Upper lobe of left lung (tissue), 6 donors: ENCODE measurements at regions not wholly inside any gene's neighbourhood (a gene's known extent, or its start where the extent isn't known, plus 50 kb on each side); places are given as distances from the start of the nearest gene placed in this dataset.

Experiments used
- ATAC-seq, 2 donors: fragments of 200-7000 bp; cut with Tn5 transposase; one replicate each; pipeline ENCODE4 v1.9.1; 2022; ENCODE audit warnings: mild to moderate bottlenecking in 2 of 2, moderate library complexity in 2 of 2; ENCODE audit not compliant: low FRiP score in 2 of 2
- DNase-seq, 2 donors: peaks; one replicate each; pipeline ENCODE4 v3.0.0-alpha.2; 2019 to 2020
- H3K27ac ChIP-seq, 4 donors: fragments of 200-600 bp; sonication (generic); one replicate each; pipeline ENCODE4 v1.5.1; 2016 to 2019
- H3K27me3 ChIP-seq, 4 donors: fragments of 200-600 bp; sonication (generic); one replicate each; pipeline ENCODE4 v1.5.1; 2017 to 2019
- H3K36me3 ChIP-seq, 4 donors: fragments of 200-600 bp; sonication (generic); one replicate each; pipeline ENCODE4 v1.5.1; 2016 to 2019
- H3K4me1 ChIP-seq, 4 donors: fragments of 200-600 bp; sonication (generic); one replicate each; pipeline ENCODE4 v1.5.1; 2018 to 2019
- H3K4me3 ChIP-seq, 4 donors: fragments of 200-600 bp; sonication (generic); one replicate each; pipeline ENCODE4 v1.5.1; 2017 to 2019; ENCODE audit warnings: mild to moderate bottlenecking in 2 of 4, moderate library complexity in 1 of 4
- H3K9me3 ChIP-seq, 4 donors: fragments of 200-600 bp; sonication (generic); one replicate each; pipeline ENCODE4 v1.5.1; 2018 to 2019
- EP300 ChIP-seq, 4 donors: sonication (generic); formaldehyde crosslinking; IDR thresholded peaks; one replicate each; pipeline ENCODE4 v1.5.1; 2017; ENCODE audit warnings: antibody characterized with exemption in 4 of 4, control low read depth in 2 of 4
- POLR2A ChIP-seq, 4 donors: fragments of 450-650 bp; IDR thresholded peaks; one replicate each; pipeline ENCODE4 v1.5.1; 2016 to 2017; ENCODE audit warnings: antibody characterized with exemption in 4 of 4, mild to moderate bottlenecking in 2 of 4
- POLR2AphosphoS5 ChIP-seq, 2 donors: sonication (generic); formaldehyde crosslinking; IDR thresholded peaks; one replicate each; pipeline ENCODE4 v1.5.1; 2017; ENCODE audit warnings: antibody characterized with exemption in 2 of 2
- WGBS, 2 donors: methylation state at CpG; one replicate each; pipeline ENCODE4 v1.1.5; 2017 to 2018; 5-methylcytosine and 5-hydroxymethylcytosine counted together
- TF ChIP-seq, protein P1 (sequence below), 6 experiments: fragments of 450-650 bp in 4 of 6; fragments of 200-600 bp in 2 of 6; sonication (generic) in 2 of 6; IDR thresholded peaks; one replicate each; pipeline ENCODE4 v1.5.1; 2016 to 2019; ENCODE audit warnings: antibody characterized with exemption in 6 of 6
- donor health status: DM: no; HTN: no; CAD: no; lungs with moderate emphysema.
- donor health status: DM: no; HTN: yes; CAD: no; lungs with severe emphysema.

DNA sequence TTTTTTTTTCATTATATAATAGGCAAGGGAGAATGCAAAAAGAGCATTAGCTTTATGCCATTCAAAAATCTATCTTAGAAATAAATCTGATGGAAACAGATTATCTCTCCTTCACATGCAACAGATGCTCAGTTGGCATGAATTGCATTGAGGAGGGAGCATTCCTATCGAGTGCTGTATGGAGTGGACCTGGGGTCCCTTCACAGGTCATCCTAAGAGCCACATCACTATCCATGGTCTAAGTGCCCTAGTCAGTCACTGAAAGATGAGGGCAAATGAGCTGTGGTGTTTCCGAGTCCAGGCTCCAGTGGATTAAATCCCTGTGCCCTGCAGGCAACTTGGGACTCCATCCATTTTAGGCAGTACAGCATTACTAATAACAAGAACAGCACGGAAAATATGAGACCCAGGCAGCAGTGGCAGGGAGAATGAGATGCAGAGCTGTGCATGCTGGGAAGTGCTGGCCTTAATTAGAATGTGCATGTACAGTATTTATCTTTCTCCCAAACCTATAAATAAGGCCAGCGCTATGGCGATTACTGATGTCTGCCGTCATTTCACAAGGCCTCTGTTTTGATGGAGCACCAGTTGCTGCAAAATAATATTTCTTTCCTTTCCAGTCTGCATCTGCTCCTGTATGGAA, 512.3 kb upstream of the PLXNA2 start:
- Histone ChIP-seq H3K36me3 (no peaks in the 10 kb centered on the region), H3K4me1 (no peaks in the 10 kb centered on the region), H3K27ac (no peak overlapping the region), H3K4me3 (no peak overlapping the region), H3K27me3 (no peaks in the 10 kb centered on the region), H3K9me3 (no peaks in the 10 kb centered on the region)
- ATAC-seq, result no peak
- DNase-seq, result no peak
- TF ChIP-seq EP300 (IDR thresholded peaks at IDR 0.05) (no peak), POLR2AphosphoS5 (IDR thresholded peaks at IDR 0.05) (no peak)
- WGBS, 2 donors, result 81 to 85% methylated on average over 5 to 6 of the region's 6 CpGs

GRCh38 chr1:208757846-208758245, 513.7 kb upstream of the PLXNA2 start:
- no peaks in the 10 kb centered on the region for H3K9me3 ChIP-seq
- H3K36me3 ChIP-seq, result no peaks in the 10 kb centered on the region
- no peak for TF ChIP-seq POLR2AphosphoS5 (IDR thresholded peaks at IDR 0.05)
- TF ChIP-seq, protein P1, sequence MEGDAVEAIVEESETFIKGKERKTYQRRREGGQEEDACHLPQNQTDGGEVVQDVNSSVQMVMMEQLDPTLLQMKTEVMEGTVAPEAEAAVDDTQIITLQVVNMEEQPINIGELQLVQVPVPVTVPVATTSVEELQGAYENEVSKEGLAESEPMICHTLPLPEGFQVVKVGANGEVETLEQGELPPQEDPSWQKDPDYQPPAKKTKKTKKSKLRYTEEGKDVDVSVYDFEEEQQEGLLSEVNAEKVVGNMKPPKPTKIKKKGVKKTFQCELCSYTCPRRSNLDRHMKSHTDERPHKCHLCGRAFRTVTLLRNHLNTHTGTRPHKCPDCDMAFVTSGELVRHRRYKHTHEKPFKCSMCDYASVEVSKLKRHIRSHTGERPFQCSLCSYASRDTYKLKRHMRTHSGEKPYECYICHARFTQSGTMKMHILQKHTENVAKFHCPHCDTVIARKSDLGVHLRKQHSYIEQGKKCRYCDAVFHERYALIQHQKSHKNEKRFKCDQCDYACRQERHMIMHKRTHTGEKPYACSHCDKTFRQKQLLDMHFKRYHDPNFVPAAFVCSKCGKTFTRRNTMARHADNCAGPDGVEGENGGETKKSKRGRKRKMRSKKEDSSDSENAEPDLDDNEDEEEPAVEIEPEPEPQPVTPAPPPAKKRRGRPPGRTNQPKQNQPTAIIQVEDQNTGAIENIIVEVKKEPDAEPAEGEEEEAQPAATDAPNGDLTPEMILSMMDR (IDR thresholded peaks at IDR 0.05), result no peak
- DNase-seq, result no peak
- H3K27me3 ChIP-seq, result no peaks in the 10 kb centered on the region
- no peak overlapping the region for H3K4me3 ChIP-seq
- no peak overlapping the region for H3K27ac ChIP-seq
- ATAC-seq, result no peak
- H3K4me1 ChIP-seq, result no peaks in the 10 kb centered on the region
- 70 to 88% methylated on average over 1 of the region's 1 CpG for WGBS, 2 donors

DNA sequence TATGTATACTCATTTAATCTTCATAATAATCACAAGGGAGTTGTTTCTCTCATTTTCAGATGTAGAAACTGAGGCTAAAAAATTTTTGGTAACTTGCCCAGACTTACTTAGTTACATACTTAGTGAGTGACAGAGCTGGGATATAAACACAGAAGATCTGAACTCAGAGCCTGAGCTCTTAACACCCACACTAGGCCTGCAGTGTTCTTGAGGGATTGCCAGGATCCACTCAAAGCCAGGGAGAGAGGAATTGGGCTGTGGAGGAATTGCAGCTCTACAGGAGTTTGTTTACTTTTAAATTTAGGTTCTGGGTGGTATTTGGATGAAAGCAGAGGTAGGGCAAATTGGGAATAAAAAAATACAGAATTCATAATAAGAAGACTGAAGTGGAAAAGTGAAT, 515.1 kb upstream of the PLXNA2 start:
- no peak for TF ChIP-seq POLR2A (IDR thresholded peaks at IDR 0.05)
- ATAC-seq (no peak), DNase-seq (no peak)
- H3K27ac ChIP-seq, result no peak overlapping the region
- H3K4me1 ChIP-seq, result no peaks in the 10 kb centered on the region
- H3K9me3 ChIP-seq, result no peaks in the 10 kb centered on the region
- no peak overlapping the region for H3K4me3 ChIP-seq
- no peaks in the 10 kb centered on the region for H3K36me3 ChIP-seq
- no peaks in the 10 kb centered on the region for H3K27me3 ChIP-seq

DNA sequence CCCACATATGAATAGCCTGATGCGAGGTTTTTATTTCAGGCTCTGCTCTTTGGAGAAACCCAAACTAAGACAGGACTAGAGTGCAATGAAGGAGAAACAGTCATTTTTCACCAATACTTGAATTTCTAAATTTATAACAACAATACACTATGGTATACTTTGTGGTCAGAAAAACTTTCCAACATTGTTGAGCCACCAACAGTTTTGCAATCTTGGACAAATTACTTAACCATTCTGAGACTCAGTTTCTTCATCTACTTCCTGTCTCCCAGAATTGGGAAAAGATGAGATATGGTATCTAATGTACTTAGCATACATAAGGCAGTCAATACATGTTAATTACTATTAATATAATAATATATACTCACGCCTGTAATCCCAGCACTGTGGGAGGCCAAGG, 519.8 kb upstream of the PLXNA2 start:
- Histone ChIP-seq H3K36me3 (no peaks in the 10 kb centered on the region), H3K27me3 (no peaks in the 10 kb centered on the region), H3K4me3 (no peak overlapping the region), H3K9me3 (no peaks in the 10 kb centered on the region), H3K4me1 (no peaks in the 10 kb centered on the region), H3K27ac (no peak overlapping the region)
- TF ChIP-seq EP300 (IDR thresholded peaks at IDR 0.05), result no peak
- TF ChIP-seq, protein P1 (IDR thresholded peaks at IDR 0.05), result no peak
- no peak for TF ChIP-seq POLR2A (IDR thresholded peaks at IDR 0.05)
- TF ChIP-seq POLR2AphosphoS5 (IDR thresholded peaks at IDR 0.05), result no peak
- ATAC-seq (no peak), DNase-seq (no peak)
- WGBS, 2 donors, result 89 to 92% methylated on average over 2 of the region's 2 CpGs

DNA sequence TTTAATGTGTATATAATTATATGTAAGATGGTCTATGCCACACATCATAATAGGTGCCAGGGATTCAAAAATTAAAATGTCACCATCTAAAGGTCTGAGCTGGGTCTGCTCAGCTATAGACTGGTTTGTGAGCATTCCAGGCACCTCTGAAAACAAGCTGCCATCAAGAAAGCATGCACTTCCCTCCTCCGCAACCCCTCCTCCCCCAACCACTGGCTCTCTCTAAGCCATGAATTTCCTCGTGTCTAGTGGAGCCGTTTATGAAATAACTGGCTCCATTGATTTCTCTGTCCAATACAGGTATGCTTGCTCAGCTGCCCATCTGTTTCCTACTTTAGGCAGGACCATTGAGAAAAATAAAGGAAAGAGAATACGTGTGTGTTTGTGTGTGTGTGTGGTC, 522.6 kb upstream of the PLXNA2 start:
- ATAC-seq, result no peak
- TF ChIP-seq, protein P1 (IDR thresholded peaks at IDR 0.05), result no peak
- TF ChIP-seq POLR2AphosphoS5 (IDR thresholded peaks at IDR 0.05), result no peak
- TF ChIP-seq POLR2A (IDR thresholded peaks at IDR 0.05), result no peak
- TF ChIP-seq EP300 (IDR thresholded peaks at IDR 0.05), result no peak
- Histone ChIP-seq H3K9me3 (no peaks in the 10 kb centered on the region), H3K27ac (no peak overlapping the region), H3K4me3 (no peak overlapping the region), H3K27me3 (no peaks in the 10 kb centered on the region), H3K4me1 (no peaks in the 10 kb centered on the region), H3K36me3 (no peaks in the 10 kb centered on the region)
- WGBS, 2 donors, result 57 to 65% methylated on average over 4 of the region's 4 CpGs
- DNase-seq, result no peak

- H3K9me3 ChIP-seq, result no peaks in the 10 kb centered on the region
- no peaks in the 10 kb centered on the region for H3K4me1 ChIP-seq
- TF ChIP-seq EP300 (IDR thresholded peaks at IDR 0.05) (no peak), POLR2A (IDR thresholded peaks at IDR 0.05) (no peak), POLR2AphosphoS5 (IDR thresholded peaks at IDR 0.05) (no peak)
- TF ChIP-seq, protein P1 (IDR thresholded peaks at IDR 0.05), result no peak
- H3K4me3 ChIP-seq, result no peak overlapping the region
- no peak for ATAC-seq
- H3K27me3 ChIP-seq, result no peaks in the 10 kb centered on the region
- WGBS, 2 donors, result 69 to 87% methylated on average over 3 of the region's 3 CpGs
- DNase-seq, result no peak
- H3K27ac ChIP-seq, result no peak overlapping the region
- H3K36me3 ChIP-seq, result no peaks in the 10 kb centered on the region
Measured at GRCh38 chr1:208767816-208768215, 523.6 kb upstream of the PLXNA2 start.
